ENCODE measurements at regions not wholly inside any gene's neighbourhood (a gene's known extent, or its start where the extent isn't known, plus 50 kb on each side); places are given as distances from the start of the nearest gene placed in this dataset.

DNA sequence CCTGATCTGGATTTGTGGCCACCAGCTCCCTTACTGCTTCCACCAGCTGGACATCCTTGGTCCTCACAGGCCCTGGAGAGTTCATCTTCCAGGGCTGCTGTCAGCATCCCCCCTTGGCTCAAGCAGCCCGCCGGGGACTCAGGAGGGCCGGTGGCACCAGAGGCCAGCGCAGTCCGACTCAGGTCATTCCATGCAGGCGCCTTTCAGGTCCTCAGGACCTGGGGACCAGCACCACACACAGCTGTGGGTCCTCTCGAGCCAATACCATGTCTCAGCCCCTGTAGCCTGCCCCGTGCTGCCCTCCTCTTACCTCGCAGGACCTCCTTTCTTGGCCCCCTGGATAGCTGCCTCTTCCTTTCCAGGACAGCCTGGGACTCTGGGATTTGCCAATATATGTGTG is 145.5 kb downstream of the BMS1 start:
- Histone ChIP-seq H3K27ac (ENCODE audit: low read length) (no peak overlapping the region), H3K27me3 (ENCODE audit: control insufficient read depth, insufficient read depth, low read length) (peaks cover 6% of the 10 kb centered on the region), H3K4me3 (ENCODE audit: low read length) (no peak overlapping the region), H3K4me1 (ENCODE audit: control insufficient read depth, insufficient read depth, low read length) (peaks cover 3% of the 10 kb centered on the region), H3K36me3 (ENCODE audit: control insufficient read depth, insufficient read depth, low read length) (no peaks in the 10 kb centered on the region), H3K9me3 (ENCODE audit: control insufficient read depth, insufficient read depth, low read length) (no peaks in the 10 kb centered on the region)
- Mint-ChIP-seq H3K27ac (no peak overlapping the region), H3K4me1 (peaks cover 3 to 6% of the 10 kb centered on the region in 2 donors), H3K27me3 (ENCODE audit: low read depth in 2 of 2) (peaks cover 23 to 30% of the 10 kb centered on the region in 2 donors), H3K36me3 (no peaks in the 10 kb centered on the region), H3K4me3 (no peak overlapping the region), H3K9me3 (no peaks in the 10 kb centered on the region)
- TF ChIP-seq, protein P1, sequence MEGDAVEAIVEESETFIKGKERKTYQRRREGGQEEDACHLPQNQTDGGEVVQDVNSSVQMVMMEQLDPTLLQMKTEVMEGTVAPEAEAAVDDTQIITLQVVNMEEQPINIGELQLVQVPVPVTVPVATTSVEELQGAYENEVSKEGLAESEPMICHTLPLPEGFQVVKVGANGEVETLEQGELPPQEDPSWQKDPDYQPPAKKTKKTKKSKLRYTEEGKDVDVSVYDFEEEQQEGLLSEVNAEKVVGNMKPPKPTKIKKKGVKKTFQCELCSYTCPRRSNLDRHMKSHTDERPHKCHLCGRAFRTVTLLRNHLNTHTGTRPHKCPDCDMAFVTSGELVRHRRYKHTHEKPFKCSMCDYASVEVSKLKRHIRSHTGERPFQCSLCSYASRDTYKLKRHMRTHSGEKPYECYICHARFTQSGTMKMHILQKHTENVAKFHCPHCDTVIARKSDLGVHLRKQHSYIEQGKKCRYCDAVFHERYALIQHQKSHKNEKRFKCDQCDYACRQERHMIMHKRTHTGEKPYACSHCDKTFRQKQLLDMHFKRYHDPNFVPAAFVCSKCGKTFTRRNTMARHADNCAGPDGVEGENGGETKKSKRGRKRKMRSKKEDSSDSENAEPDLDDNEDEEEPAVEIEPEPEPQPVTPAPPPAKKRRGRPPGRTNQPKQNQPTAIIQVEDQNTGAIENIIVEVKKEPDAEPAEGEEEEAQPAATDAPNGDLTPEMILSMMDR (IDR thresholded peaks at IDR 0.05), result no peak
- intact Hi-C loops (cut with micrococcal nuclease), result no loop called here
- ATAC-seq, result no peak
- 88% methylated on average over 9 of the region's 9 CpGs for WGBS (ENCODE audit: insufficient coverage)
- no peak for DNase-seq

DNA sequence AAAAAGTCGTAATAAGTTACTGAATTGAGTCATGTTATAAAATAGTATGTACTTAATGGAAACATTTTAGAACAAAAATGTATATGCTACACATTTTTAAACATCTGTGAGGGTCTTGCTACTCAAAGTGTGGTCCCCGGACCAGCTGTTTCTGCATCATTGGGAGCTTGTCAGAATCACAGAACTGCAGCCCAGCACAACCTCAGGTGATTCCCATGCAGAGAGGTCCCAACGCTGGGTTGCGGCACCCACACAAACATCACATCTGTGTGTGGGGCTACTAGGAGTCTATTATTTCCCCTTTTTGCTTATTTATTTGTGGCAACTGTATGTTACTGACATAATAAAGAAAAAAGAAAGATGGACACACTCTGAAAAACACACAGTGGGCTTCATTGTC is 146.6 kb downstream of the BMS1 start:
- H3K27me3 ChIP-seq (ENCODE audit: control insufficient read depth, insufficient read depth, low read length), result peaks cover 7% of the 10 kb centered on the region
- WGBS (ENCODE audit: insufficient coverage), result 97% methylated on average over 2 of the region's 4 CpGs
- no peak for ATAC-seq

DNA sequence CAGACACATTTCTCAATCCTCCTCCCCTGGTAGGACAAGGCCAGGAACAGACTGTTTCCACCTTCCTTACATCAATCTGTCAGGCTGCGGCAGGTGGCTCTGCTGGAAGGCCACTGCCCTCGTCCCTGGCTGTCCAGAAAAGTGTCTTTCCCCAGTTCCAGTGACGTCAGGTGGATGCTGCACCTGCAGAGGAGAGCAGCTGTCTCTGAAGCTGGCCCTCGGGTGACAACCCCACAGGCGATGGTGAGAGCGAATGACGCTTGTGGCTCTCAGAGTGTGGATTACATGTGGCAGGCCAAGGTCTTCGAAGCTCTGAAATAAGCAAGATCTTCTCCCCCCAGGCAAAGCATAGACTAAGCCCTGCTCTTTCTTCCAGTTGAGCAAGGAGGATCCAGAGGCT is 146.9 kb upstream of the RET start:
- Histone ChIP-seq H3K4me3 (ENCODE audit: low read length) (no peak overlapping the region), H3K27ac (ENCODE audit: low read length) (no peak overlapping the region), H3K36me3 (ENCODE audit: control insufficient read depth, insufficient read depth, low read length) (no peaks in the 10 kb centered on the region), H3K4me1 (ENCODE audit: control insufficient read depth, insufficient read depth, low read length) (peaks cover 13% of the 10 kb centered on the region), H3K9me3 (ENCODE audit: control insufficient read depth, insufficient read depth, low read length) (no peaks in the 10 kb centered on the region), H3K27me3 (ENCODE audit: control insufficient read depth, insufficient read depth, low read length) (peaks cover 11% of the 10 kb centered on the region)
- Mint-ChIP-seq H3K27ac (no peak overlapping the region), H3K9me3 (no peaks in the 10 kb centered on the region), H3K4me1 (peaks cover 8 to 19% of the 10 kb centered on the region in 2 donors), H3K36me3 (no peaks in the 10 kb centered on the region), H3K27me3 (ENCODE audit: low read depth in 2 of 2) (peaks cover 33 to 41% of the 10 kb centered on the region in 2 donors), H3K4me3 (no peak overlapping the region)
- intact Hi-C loops (cut with micrococcal nuclease), result no loop called here
- ATAC-seq (no peak), DNase-seq (no peak)
- TF ChIP-seq, protein P1 (IDR thresholded peaks at IDR 0.05), result no peak
- 85% methylated on average over 8 of the region's 8 CpGs for WGBS (ENCODE audit: insufficient coverage)

More for the DNA sequence above, 146.6 kb downstream of the BMS1 start:
- no peak for DNase-seq
- Histone ChIP-seq H3K36me3 (ENCODE audit: control insufficient read depth, insufficient read depth, low read length) (no peaks in the 10 kb centered on the region), H3K27ac (ENCODE audit: low read length) (no peak overlapping the region), H3K4me1 (ENCODE audit: control insufficient read depth, insufficient read depth, low read length) (peaks cover 13% of the 10 kb centered on the region), H3K4me3 (ENCODE audit: low read length) (no peak overlapping the region), H3K9me3 (ENCODE audit: control insufficient read depth, insufficient read depth, low read length) (no peaks in the 10 kb centered on the region)
- H3K9me3 Mint-ChIP-seq, result no peaks in the 10 kb centered on the region
- H3K4me3 Mint-ChIP-seq, result no peak overlapping the region
- H3K27me3 Mint-ChIP-seq (ENCODE audit: low read depth in 2 of 2), result peaks cover 26 to 35% of the 10 kb centered on the region in 2 donors
- intact Hi-C loops (cut with micrococcal nuclease), result no loop called here
- TF ChIP-seq, protein P1 (IDR thresholded peaks at IDR 0.05), result no peak
- H3K4me1 Mint-ChIP-seq, result peaks cover 8 to 14% of the 10 kb centered on the region in 2 donors
- no peaks in the 10 kb centered on the region for H3K36me3 Mint-ChIP-seq
- no peak overlapping the region for H3K27ac Mint-ChIP-seq

DNA sequence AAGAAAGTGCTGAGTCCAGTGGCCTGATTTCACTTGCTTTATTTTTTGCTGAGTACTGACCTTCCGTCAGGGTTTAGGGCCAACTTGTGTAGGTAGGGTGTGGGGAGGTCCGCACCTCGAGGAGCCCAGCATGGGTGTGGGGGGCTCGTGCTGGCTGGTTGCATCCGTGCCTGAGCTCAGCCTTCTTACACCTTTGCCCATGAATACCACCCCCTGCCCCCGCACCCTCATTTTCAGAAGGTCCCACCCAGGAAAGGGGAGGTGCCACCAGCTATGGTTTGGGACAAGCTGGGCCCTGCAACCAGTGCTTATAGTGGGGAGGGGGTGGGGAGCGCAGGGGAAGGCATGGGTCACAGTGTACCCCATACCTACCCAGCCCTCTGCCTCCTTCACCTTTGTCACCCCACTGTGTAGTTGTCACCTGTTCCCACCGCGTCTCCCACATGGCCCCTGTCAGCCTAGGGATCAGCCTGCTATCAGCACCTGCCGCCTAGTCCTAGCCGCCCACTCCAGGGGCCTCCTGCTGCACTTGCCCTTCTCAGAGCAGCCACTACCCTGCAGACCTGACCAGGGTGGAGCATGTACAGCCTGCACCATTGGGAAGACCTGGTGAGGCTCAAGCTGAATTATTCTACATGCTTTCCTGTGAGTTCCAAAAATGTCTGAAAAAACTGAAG is 146.2 kb upstream of the RET start:
- H3K4me3 Mint-ChIP-seq, result no peak overlapping the region
- no peak overlapping the region for H3K27ac Mint-ChIP-seq
- H3K36me3 Mint-ChIP-seq, result no peaks in the 10 kb centered on the region
- no peak overlapping the region for H3K4me3 ChIP-seq (ENCODE audit: low read length)
- H3K36me3 ChIP-seq (ENCODE audit: control insufficient read depth, insufficient read depth, low read length), result no peaks in the 10 kb centered on the region
- ATAC-seq (no peak), DNase-seq (no peak)
- H3K27me3 ChIP-seq (ENCODE audit: control insufficient read depth, insufficient read depth, low read length), result peaks cover 11% of the 10 kb centered on the region
- TF ChIP-seq, protein P1 (IDR thresholded peaks at IDR 0.05), result no peak
- peaks cover 8 to 19% of the 10 kb centered on the region in 2 donors for H3K4me1 Mint-ChIP-seq
- peaks cover 13% of the 10 kb centered on the region for H3K4me1 ChIP-seq (ENCODE audit: control insufficient read depth, insufficient read depth, low read length)
- H3K27me3 Mint-ChIP-seq (ENCODE audit: low read depth in 2 of 2), result peaks cover 33 to 44% of the 10 kb centered on the region in 2 donors
- intact Hi-C loops (cut with micrococcal nuclease), result no loop called here
- no peak overlapping the region for H3K27ac ChIP-seq (ENCODE audit: low read length)
- no peaks in the 10 kb centered on the region for H3K9me3 ChIP-seq (ENCODE audit: control insufficient read depth, insufficient read depth, low read length)
- 97% methylated on average over 7 of the region's 11 CpGs for WGBS (ENCODE audit: insufficient coverage)
- no peaks in the 10 kb centered on the region for H3K9me3 Mint-ChIP-seq
